ENCODE measurements at regions not wholly inside any gene's neighbourhood (a gene's known extent, or its start where the extent isn't known, plus 50 kb on each side); places are given as distances from the start of the nearest gene placed in this dataset.

DNA sequence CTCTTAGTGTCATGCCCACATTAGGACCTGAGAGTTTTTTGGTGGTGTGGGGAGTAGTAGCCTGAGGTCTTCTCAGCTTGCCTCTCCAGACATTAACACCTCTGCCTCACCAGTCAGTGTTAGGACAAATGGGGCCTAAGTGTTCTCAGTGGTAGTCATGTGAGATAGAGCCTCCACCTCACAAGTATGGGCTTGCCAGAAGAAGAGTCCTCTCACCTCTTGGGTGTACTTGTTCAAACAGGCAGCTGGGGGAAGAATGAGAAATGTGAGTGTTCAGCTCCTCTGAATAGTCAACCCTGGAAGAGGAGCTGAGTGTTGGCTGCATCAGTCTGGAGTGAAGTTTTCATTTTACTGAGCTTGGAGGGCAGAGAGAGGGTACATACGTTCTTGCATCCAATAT is 464.6 kb downstream of the POM121L12 start:
- Mint-ChIP-seq H3K4me1 (no peaks in the 10 kb centered on the region), H3K27me3 (ENCODE audit: low read depth) (no peaks in the 10 kb centered on the region), H3K36me3 (ENCODE audit: low read depth) (no peaks in the 10 kb centered on the region), H3K9me3 (no peaks in the 10 kb centered on the region), H3K27ac (no peak overlapping the region), H3K4me3 (no peak overlapping the region)
- TF ChIP-seq, protein P1, sequence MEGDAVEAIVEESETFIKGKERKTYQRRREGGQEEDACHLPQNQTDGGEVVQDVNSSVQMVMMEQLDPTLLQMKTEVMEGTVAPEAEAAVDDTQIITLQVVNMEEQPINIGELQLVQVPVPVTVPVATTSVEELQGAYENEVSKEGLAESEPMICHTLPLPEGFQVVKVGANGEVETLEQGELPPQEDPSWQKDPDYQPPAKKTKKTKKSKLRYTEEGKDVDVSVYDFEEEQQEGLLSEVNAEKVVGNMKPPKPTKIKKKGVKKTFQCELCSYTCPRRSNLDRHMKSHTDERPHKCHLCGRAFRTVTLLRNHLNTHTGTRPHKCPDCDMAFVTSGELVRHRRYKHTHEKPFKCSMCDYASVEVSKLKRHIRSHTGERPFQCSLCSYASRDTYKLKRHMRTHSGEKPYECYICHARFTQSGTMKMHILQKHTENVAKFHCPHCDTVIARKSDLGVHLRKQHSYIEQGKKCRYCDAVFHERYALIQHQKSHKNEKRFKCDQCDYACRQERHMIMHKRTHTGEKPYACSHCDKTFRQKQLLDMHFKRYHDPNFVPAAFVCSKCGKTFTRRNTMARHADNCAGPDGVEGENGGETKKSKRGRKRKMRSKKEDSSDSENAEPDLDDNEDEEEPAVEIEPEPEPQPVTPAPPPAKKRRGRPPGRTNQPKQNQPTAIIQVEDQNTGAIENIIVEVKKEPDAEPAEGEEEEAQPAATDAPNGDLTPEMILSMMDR (IDR thresholded peaks at IDR 0.05; ENCODE audit: unreplicated experiment in 3 of 3), result no peak

DNA sequence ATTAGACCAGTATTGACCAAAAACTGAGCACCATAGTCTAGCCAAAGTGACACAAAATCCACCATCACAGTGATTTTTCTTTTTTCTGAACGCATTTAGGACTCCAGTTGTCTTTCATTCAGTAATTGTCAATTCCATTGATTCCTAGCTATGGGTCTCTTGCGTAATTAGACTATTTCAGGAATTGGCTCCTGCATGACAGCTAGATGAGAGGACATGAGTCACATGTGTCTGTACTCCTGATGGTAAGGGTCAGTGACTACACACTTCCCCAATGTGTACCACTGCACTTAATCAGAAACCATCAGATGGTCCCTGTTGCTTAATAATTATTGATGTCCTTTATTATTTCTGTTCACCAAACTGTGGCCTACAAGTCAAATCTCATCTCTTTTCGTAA is 469.5 kb downstream of the POM121L12 start:
- TF ChIP-seq, protein P1 (IDR thresholded peaks at IDR 0.05; ENCODE audit: unreplicated experiment in 3 of 3), result no peak
- H3K36me3 Mint-ChIP-seq (ENCODE audit: low read depth), result no peaks in the 10 kb centered on the region

DNA sequence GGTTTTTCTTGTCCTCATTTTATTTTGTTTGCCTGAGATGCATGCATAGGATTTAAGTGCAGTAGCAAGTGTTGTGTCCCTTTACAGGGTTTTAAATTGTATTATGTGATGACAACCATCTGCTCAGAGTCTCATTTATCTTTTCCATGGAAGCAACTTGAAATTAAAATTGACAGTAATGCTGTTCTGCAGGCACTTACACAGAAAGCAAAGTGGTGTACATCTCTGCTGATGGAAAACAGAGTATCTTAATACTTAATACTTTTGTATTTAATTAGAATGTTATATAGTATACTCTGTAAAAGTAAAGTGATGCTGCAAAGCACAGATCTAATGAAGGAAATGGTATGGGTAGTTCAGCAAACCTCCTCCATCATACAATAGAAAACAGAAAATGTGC is 482.9 kb downstream of the POM121L12 start:
- Mint-ChIP-seq H3K27ac (no peak overlapping the region), H3K4me3 (no peak overlapping the region), H3K4me1 (no peaks in the 10 kb centered on the region), H3K9me3 (peaks cover 7% of the 10 kb centered on the region), H3K36me3 (ENCODE audit: low read depth) (no peaks in the 10 kb centered on the region), H3K27me3 (ENCODE audit: low read depth) (no peaks in the 10 kb centered on the region)
- TF ChIP-seq, protein P1 (IDR thresholded peaks at IDR 0.05; ENCODE audit: unreplicated experiment in 3 of 3), result no peak

More for the DNA sequence above, 469.5 kb downstream of the POM121L12 start:
- no peak overlapping the region for H3K27ac Mint-ChIP-seq
- H3K9me3 Mint-ChIP-seq, result no peaks in the 10 kb centered on the region
- H3K4me3 Mint-ChIP-seq, result no peak overlapping the region
- H3K27me3 Mint-ChIP-seq (ENCODE audit: low read depth), result no peaks in the 10 kb centered on the region
- no peaks in the 10 kb centered on the region for H3K4me1 Mint-ChIP-seq

DNA sequence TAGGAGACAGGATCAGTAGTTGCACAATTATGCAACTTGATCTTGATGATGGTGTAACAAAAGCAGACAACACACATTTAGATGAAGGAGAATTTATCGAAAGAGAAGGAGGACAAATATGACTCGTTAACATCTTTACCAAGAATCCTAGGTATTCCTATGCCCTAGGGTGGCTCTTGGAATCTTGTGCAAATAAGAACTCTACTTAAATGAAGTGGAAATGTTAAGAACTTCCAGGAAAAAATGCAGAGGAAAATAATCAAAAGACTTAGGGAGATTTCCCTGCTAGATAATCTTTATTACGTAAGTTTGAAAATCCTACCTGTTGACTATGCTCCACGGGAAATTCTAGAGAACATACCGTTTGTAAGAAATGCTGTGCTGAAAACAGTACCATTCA is 485.4 kb downstream of the POM121L12 start:
- TF ChIP-seq, protein P1 (IDR thresholded peaks at IDR 0.05; ENCODE audit: unreplicated experiment in 3 of 3), result no peak
- H3K4me1 Mint-ChIP-seq, result no peaks in the 10 kb centered on the region
- H3K27me3 Mint-ChIP-seq (ENCODE audit: low read depth), result no peaks in the 10 kb centered on the region
- no peak overlapping the region for H3K27ac Mint-ChIP-seq
- H3K9me3 Mint-ChIP-seq, result peaks cover 4% of the 10 kb centered on the region
- H3K36me3 Mint-ChIP-seq (ENCODE audit: low read depth), result no peaks in the 10 kb centered on the region
- no peak overlapping the region for H3K4me3 Mint-ChIP-seq

DNA sequence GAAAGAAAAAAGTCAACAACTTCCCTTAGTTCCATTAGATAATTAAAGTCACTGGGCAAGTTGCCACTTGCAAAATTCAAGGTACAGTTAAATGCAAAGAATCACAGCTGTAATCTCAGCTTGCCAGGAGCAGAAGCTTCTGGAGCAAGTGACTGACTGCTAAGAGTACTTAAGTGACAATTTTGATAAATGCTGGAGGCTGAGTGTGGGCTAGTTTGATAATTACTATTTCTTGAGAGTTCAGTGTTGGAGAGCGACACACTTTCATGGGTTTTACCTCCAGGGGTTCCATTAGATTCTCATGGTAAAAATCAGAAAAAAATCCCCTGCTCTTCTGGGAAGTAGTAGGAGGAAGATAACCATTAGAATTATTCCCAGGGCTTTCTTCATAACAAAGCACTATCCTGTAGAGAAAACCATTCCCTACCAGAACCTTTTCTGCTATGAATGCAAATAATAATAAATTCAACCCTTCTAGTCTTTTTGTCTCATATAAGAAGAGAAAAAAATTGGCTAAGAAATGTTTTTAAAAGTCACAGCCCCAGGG is 486.3 kb downstream of the POM121L12 start:
- Mint-ChIP-seq H3K9me3 (peaks cover 4% of the 10 kb centered on the region), H3K27me3 (ENCODE audit: low read depth) (no peaks in the 10 kb centered on the region), H3K27ac (no peak overlapping the region), H3K4me1 (no peaks in the 10 kb centered on the region), H3K36me3 (ENCODE audit: low read depth) (no peaks in the 10 kb centered on the region), H3K4me3 (no peak overlapping the region)
- TF ChIP-seq, protein P1 (IDR thresholded peaks at IDR 0.05; ENCODE audit: unreplicated experiment in 3 of 3), result no peak

DNA sequence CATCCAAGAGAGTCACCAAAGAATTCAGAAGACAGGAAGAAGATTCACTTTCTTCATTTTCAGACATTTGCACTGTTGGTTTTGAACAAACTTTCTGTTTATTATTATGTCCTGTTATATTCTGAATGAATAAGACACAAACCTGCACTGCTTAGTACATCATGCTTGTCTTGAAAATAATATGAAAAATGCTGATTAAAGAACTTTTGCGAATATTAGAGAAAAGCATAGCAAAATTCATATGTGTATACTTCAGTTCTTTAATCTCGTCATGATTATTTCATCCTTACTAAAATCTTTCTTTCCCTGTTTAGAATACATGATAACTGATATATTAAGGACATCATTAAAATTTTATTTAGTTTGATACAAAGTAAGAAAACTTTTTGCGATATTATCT is 504.1 kb downstream of the POM121L12 start:
- no peak overlapping the region for H3K4me3 Mint-ChIP-seq
- H3K36me3 Mint-ChIP-seq (ENCODE audit: low read depth), result no peaks in the 10 kb centered on the region
- H3K9me3 Mint-ChIP-seq, result no peaks in the 10 kb centered on the region
- no peaks in the 10 kb centered on the region for H3K27me3 Mint-ChIP-seq (ENCODE audit: low read depth)
- TF ChIP-seq, protein P1 (IDR thresholded peaks at IDR 0.05; ENCODE audit: unreplicated experiment in 3 of 3), result no peak
- H3K27ac Mint-ChIP-seq, result no peak overlapping the region
- peaks cover 11% of the 10 kb centered on the region for H3K4me1 Mint-ChIP-seq
